ENCODE measurements at regions not wholly inside any gene's neighbourhood (a gene's known extent, or its start where the extent isn't known, plus 50 kb on each side); places are given as distances from the start of the nearest gene placed in this dataset.

DNA sequence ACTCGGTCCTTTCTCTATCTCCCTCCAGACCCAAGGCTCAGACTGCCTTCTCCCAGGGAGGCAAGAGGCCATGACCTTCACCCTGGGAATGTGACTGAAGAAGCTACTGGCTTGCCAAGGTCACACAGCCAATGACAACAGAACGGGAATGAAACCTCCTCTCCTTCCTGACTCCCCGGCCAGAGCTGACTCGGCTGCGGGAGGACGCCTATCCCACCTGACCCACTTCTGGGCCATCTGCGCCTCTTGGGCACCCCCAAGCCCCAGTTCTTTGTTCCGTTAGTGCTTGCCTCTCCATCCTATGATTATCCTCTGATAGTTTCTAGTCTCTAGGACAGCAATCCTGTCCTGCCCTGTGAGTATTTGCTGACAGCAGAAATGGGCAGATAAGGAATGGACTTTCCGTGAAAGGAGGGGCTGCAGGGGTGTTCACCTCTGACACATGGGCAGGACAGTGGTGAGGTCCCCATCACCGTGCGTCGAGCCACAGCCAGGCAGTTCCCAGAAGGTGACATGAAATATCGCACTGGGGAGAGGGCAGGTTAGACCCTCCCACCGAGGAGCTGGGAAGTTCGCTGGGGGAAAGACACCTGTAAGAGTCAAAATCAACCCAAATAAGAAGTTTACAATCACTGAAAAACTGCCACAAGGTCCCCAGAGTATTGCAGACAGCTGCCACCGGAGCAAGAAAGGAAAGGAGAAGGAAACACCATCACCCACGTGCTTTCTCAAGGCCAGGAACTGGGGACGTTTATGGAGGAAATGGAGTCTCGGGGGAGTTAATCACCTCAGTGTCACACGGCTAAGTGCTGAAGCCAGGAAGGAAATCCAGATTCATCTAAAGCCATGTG lies 63.0 kb downstream of the INSIG1 start:
- Histone ChIP-seq H2AFZ (no peak overlapping the region), H3K9me2 (ENCODE audit: insufficient read depth) (no peaks in the 10 kb centered on the region), H3K9me3 (ENCODE audit: insufficient read depth, low read depth) (no peaks in the 10 kb centered on the region), H3K4me1 (replicated peaks; ENCODE audit: insufficient read depth) (no peaks in the 10 kb centered on the region), H4K20me1 (ENCODE audit: insufficient read depth) (no peaks in the 10 kb centered on the region), H3K27me3 (ENCODE audit: insufficient read depth, low read depth) (peaks cover 100% of the 10 kb centered on the region), H3K27ac (no peak overlapping the region), H3F3A (ENCODE audit: insufficient read depth, low read depth) (no peaks in the 10 kb centered on the region), H3K4me3 (no peak overlapping the region), H3K4me2 (no peak overlapping the region), H3K36me3 (ENCODE audit: low read depth) (no peaks in the 10 kb centered on the region), H3K79me2 (ENCODE audit: low read depth) (no peaks in the 10 kb centered on the region)
- TF ChIP-seq, protein P1, sequence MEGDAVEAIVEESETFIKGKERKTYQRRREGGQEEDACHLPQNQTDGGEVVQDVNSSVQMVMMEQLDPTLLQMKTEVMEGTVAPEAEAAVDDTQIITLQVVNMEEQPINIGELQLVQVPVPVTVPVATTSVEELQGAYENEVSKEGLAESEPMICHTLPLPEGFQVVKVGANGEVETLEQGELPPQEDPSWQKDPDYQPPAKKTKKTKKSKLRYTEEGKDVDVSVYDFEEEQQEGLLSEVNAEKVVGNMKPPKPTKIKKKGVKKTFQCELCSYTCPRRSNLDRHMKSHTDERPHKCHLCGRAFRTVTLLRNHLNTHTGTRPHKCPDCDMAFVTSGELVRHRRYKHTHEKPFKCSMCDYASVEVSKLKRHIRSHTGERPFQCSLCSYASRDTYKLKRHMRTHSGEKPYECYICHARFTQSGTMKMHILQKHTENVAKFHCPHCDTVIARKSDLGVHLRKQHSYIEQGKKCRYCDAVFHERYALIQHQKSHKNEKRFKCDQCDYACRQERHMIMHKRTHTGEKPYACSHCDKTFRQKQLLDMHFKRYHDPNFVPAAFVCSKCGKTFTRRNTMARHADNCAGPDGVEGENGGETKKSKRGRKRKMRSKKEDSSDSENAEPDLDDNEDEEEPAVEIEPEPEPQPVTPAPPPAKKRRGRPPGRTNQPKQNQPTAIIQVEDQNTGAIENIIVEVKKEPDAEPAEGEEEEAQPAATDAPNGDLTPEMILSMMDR (conservative IDR thresholded peaks at IDR 0.05), result no peak
- peak; percentile 78 for TF ChIP-seq EZH2 (IDR thresholded peaks at IDR 0.05; ENCODE audit: low read depth)
- ChIA-PET POLR2A (ENCODE audit: unreplicated experiment) (no interaction called here), CTCF (no interaction called here)
- DNase-seq, result no peak
- intact Hi-C loops (cut with micrococcal nuclease; ENCODE audit: unreplicated experiment), result no loop called here
- no TSS peak for BruUV-seq (replicated peaks)

DNA sequence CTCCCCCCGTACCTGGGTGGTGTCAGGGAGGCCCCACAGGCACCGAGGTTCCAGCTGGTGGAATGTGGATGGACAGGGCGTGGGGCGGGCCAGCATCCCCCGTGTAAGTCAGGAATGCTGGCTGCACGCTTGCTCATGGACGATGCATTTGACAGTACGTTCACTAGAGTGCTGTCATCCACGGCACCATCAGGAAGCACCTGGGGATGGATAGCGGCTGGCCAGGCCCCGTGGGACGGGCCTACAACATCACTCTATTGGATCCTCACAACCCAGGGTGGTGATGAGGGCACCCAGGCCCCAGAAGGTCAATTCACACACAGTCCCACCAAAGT lies 63.6 kb downstream of the INSIG1 start:
- ChIA-PET CTCF (no interaction called here), POLR2A (ENCODE audit: unreplicated experiment) (no interaction called here)
- H3K9me2 ChIP-seq (ENCODE audit: insufficient read depth), result no peaks in the 10 kb centered on the region
- intact Hi-C loops (cut with micrococcal nuclease; ENCODE audit: unreplicated experiment), result no loop called here
- H3K4me3 ChIP-seq, result no peak overlapping the region
- no peak overlapping the region for H2AFZ ChIP-seq
- H3K27ac ChIP-seq, result no peak overlapping the region
- H3K9me3 ChIP-seq (ENCODE audit: insufficient read depth, low read depth), result no peaks in the 10 kb centered on the region
- H4K20me1 ChIP-seq (ENCODE audit: insufficient read depth), result no peaks in the 10 kb centered on the region
- no peak for TF ChIP-seq EZH2 (IDR thresholded peaks at IDR 0.05; ENCODE audit: low read depth)
- TF ChIP-seq, protein P1 (conservative IDR thresholded peaks at IDR 0.05), result no peak
- no TSS peak for BruUV-seq (replicated peaks)
- H3K4me2 ChIP-seq, result no peak overlapping the region
- no peaks in the 10 kb centered on the region for H3K79me2 ChIP-seq (ENCODE audit: low read depth)
- no peaks in the 10 kb centered on the region for H3F3A ChIP-seq (ENCODE audit: insufficient read depth, low read depth)
- H3K36me3 ChIP-seq (ENCODE audit: low read depth), result no peaks in the 10 kb centered on the region
- peaks cover 94% of the 10 kb centered on the region for H3K27me3 ChIP-seq (ENCODE audit: insufficient read depth, low read depth)
- no peaks in the 10 kb centered on the region for H3K4me1 ChIP-seq (replicated peaks; ENCODE audit: insufficient read depth)
- no peak for DNase-seq

DNA sequence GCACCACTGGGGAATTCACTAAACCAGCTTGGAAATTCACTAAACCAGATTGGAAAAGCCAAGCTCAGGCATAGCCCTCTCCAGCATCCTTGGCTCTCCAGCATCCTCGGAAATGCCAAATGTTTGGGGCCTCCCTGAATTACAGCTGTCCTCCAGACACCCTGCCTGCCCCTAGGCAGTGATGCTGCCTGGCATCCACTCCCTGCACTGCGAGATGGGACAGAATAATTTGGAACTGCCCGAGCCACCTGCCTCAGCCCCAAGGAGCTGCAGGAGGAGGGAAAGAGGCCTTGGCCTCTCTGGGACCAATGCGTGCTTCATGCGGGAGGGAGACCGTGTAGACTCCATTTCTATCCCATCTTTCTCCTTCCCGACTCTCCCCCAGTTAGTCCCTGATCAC lies 64.3 kb downstream of the INSIG1 start:
- H3K36me3 ChIP-seq (ENCODE audit: low read depth), result no peaks in the 10 kb centered on the region
- POLR2A ChIA-PET (ENCODE audit: unreplicated experiment), result no interaction called here
- no peaks in the 10 kb centered on the region for H4K20me1 ChIP-seq (ENCODE audit: insufficient read depth)
- H3K79me2 ChIP-seq (ENCODE audit: low read depth), result no peaks in the 10 kb centered on the region
- no peak overlapping the region for H3K4me3 ChIP-seq
- no peaks in the 10 kb centered on the region for H3K4me1 ChIP-seq (replicated peaks; ENCODE audit: insufficient read depth)
- no peak overlapping the region for H3K27ac ChIP-seq
- H2AFZ ChIP-seq, result no peak overlapping the region
- DNase-seq, result no peak
- no peaks in the 10 kb centered on the region for H3K9me3 ChIP-seq (ENCODE audit: insufficient read depth, low read depth)
- intact Hi-C loops (cut with micrococcal nuclease; ENCODE audit: unreplicated experiment), result no loop called here
- H3K27me3 ChIP-seq (ENCODE audit: insufficient read depth, low read depth), result peaks cover 88% of the 10 kb centered on the region
- no peak overlapping the region for H3K4me2 ChIP-seq
- H3F3A ChIP-seq (ENCODE audit: insufficient read depth, low read depth), result no peaks in the 10 kb centered on the region
- H3K9me2 ChIP-seq (ENCODE audit: insufficient read depth), result no peaks in the 10 kb centered on the region
- BruUV-seq (replicated peaks), result no TSS peak
- TF ChIP-seq, protein P1 (conservative IDR thresholded peaks at IDR 0.05), result no peak
- no peak for TF ChIP-seq EZH2 (IDR thresholded peaks at IDR 0.05; ENCODE audit: low read depth)
- CTCF ChIA-PET, result no interaction called here
